ENCODE measurements at regions not wholly inside any gene's neighbourhood (a gene's known extent, or its start where the extent isn't known, plus 50 kb on each side); places are given as distances from the start of the nearest gene placed in this dataset.

DNA sequence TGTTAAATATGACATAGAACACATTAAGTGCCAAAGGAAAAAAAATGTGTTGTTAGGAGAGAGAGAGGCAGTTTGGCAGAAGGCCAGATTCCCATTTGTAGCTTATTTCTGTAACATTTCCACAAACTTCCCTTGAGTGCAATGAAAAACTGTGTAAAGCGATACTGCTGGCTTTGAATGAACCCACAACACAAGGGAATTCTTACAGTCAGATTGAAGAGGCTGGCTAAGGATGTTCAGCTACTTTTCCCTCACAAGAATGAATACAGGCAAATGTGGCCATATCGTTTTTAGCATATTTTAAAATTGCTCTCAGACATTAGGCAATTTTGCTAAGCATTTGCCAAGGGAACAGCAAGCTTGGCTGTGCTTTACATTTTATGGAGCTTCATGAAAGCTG lies 614.1 kb upstream of the FZD8 start:
- H3K9me3 ChIP-seq: no peaks in the 10 kb centered on the region
- H3K36me3 ChIP-seq: no peaks in the 10 kb centered on the region
- H3K4me1 ChIP-seq: no peaks in the 10 kb centered on the region
- no peak overlapping the region for H3K4me3 ChIP-seq
- H3K27ac ChIP-seq: no peak overlapping the region
- WGBS, 2 donors: 51 to 53% methylated on average over 2 of the region's 2 CpGs
- H3K27me3 ChIP-seq: no peaks in the 10 kb centered on the region
- DNase-seq (no peak), ATAC-seq (ENCODE audit: low FRiP score in 2 of 2) (peak in 1 of 2 donors; percentile 52)
- no peak for TF ChIP-seq EP300 (IDR thresholded peaks at IDR 0.05)
- TF ChIP-seq POLR2A (IDR thresholded peaks at IDR 0.05): no peak
- no peak for TF ChIP-seq POLR2AphosphoS5 (IDR thresholded peaks at IDR 0.05)
- TF ChIP-seq, protein P1, sequence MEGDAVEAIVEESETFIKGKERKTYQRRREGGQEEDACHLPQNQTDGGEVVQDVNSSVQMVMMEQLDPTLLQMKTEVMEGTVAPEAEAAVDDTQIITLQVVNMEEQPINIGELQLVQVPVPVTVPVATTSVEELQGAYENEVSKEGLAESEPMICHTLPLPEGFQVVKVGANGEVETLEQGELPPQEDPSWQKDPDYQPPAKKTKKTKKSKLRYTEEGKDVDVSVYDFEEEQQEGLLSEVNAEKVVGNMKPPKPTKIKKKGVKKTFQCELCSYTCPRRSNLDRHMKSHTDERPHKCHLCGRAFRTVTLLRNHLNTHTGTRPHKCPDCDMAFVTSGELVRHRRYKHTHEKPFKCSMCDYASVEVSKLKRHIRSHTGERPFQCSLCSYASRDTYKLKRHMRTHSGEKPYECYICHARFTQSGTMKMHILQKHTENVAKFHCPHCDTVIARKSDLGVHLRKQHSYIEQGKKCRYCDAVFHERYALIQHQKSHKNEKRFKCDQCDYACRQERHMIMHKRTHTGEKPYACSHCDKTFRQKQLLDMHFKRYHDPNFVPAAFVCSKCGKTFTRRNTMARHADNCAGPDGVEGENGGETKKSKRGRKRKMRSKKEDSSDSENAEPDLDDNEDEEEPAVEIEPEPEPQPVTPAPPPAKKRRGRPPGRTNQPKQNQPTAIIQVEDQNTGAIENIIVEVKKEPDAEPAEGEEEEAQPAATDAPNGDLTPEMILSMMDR (IDR thresholded peaks at IDR 0.05): no peak

DNA sequence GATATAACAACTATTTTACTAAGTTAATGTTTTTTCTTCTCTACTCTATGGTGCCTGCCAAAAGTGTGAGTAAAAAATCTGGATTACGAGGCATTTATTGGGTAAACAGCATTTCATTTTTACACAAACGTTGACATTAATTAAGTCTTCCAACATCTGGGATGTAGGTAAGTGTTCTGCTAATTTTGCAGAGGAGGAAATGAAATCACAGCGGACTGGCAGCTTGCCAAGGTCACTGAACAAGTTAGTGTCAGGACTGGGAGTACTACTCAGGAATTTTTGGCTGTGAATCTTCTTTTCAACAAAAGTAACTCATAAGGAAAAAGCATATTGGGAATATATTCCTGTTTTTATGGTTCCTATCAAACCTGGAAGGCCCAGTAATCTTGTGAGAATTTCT lies 612.1 kb upstream of the FZD8 start:
- no peak overlapping the region for H3K27ac ChIP-seq
- TF ChIP-seq POLR2A (IDR thresholded peaks at IDR 0.05): no peak
- no peak for TF ChIP-seq EP300 (IDR thresholded peaks at IDR 0.05)
- TF ChIP-seq, protein P1 (IDR thresholded peaks at IDR 0.05): no peak
- no peak overlapping the region for H3K4me3 ChIP-seq
- WGBS, 2 donors: 41 to 48% methylated on average over 3 of the region's 3 CpGs
- H3K9me3 ChIP-seq: no peaks in the 10 kb centered on the region
- no peaks in the 10 kb centered on the region for H3K27me3 ChIP-seq
- ATAC-seq (ENCODE audit: low FRiP score in 2 of 2): no peak
- H3K36me3 ChIP-seq: no peaks in the 10 kb centered on the region
- no peaks in the 10 kb centered on the region for H3K4me1 ChIP-seq
- DNase-seq: peak in 1 of 2 donors; percentile 22

DNA sequence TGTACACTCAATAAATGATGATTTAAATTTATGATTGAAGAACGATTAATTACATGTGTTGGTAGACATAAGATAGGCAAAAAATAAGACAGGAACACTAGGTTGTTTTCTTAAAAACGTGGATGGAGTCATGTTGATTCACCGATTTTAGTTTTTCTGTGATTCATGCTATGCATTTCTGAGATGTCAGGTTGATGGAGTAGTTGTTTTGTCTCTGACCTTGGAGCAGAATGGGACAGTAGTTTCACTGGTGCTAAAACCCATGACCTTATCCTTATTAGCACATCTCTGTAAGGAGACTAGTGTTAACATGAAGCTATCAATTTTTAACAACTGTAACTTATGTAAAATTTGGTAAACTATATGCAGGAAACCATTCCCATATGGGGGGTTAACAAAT lies 611.6 kb upstream of the FZD8 start:
- Histone ChIP-seq H3K27me3 (no peaks in the 10 kb centered on the region), H3K4me3 (no peak overlapping the region), H3K27ac (no peak overlapping the region), H3K4me1 (no peaks in the 10 kb centered on the region), H3K9me3 (no peaks in the 10 kb centered on the region), H3K36me3 (no peaks in the 10 kb centered on the region)
- TF ChIP-seq, protein P1 (IDR thresholded peaks at IDR 0.05): no peak
- TF ChIP-seq POLR2AphosphoS5 (IDR thresholded peaks at IDR 0.05) (no peak), EP300 (IDR thresholded peaks at IDR 0.05) (no peak)
- ATAC-seq (ENCODE audit: low FRiP score in 2 of 2) (no peak), DNase-seq (no peak)
- WGBS, 2 donors: 82 to 90% methylated on average over 3 of the region's 3 CpGs

DNA sequence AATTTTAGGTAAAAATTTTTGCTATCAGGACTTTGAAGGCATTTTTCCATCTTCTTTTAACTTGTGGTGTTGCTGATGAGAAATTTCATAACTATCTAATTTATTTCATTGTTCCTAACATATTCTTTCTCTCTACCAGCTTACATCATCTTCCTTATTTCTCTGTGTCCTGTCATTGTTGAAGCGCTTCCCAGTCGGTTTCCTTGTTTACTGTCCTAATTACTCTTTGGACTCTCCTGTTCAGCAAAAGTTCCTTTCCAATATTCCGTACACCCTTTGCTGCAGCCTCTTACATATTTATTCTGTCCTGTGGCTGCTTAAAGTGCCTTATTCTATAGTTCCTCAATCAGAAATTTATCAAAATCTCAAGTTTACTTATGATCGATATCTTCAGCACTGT lies 609.0 kb upstream of the FZD8 start:
- Histone ChIP-seq H3K27ac (no peak overlapping the region), H3K4me3 (no peak overlapping the region), H3K27me3 (no peaks in the 10 kb centered on the region), H3K9me3 (no peaks in the 10 kb centered on the region), H3K4me1 (no peaks in the 10 kb centered on the region), H3K36me3 (no peaks in the 10 kb centered on the region)
- DNase-seq (no peak), ATAC-seq (ENCODE audit: low FRiP score in 2 of 2) (no peak)
- 62 to 69% methylated on average over 4 of the region's 4 CpGs for WGBS, 2 donors
- TF ChIP-seq EP300 (IDR thresholded peaks at IDR 0.05): no peak
- TF ChIP-seq, protein P1 (IDR thresholded peaks at IDR 0.05): no peak
- no peak for TF ChIP-seq POLR2A (IDR thresholded peaks at IDR 0.05)

DNA sequence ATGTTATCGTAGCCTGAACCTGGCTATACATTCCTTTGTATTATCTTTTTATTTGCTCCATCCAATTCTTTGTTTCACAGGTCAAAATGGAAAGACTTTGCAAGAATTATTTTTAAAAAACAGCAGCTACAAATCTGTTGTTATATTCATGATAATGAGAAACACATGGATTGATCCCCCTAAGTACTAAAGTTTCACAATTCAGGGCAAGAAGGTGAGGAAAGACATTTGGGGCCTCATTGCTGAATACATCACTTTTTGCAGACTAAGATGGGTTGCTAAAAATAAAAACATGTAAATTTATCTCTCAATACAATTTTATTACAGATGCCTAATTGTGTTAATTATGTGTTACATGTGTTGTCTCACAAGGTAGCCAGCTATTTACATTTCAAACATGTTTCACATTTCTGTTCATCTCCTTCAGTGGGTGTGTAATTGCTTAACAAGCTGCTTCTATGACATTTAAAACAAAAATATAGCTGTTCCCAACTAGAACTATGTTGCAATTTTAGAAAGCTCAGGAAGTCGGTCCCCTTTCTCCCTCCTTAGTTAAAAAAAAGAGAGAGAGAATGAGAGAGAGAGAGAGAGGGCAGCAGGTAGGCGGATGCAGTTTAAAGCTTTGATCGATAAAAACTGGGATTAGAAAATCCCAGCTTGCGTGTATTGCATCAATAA lies 606.3 kb upstream of the FZD8 start:
- Histone ChIP-seq H3K36me3 (no peaks in the 10 kb centered on the region), H3K4me3 (no peak overlapping the region), H3K27ac (no peak overlapping the region), H3K9me3 (no peaks in the 10 kb centered on the region), H3K4me1 (no peaks in the 10 kb centered on the region), H3K27me3 (no peaks in the 10 kb centered on the region)
- ATAC-seq (ENCODE audit: low FRiP score in 2 of 2): no peak
- no peak for TF ChIP-seq POLR2AphosphoS5 (IDR thresholded peaks at IDR 0.05)
- no peak for TF ChIP-seq EP300 (IDR thresholded peaks at IDR 0.05)
- no peak for TF ChIP-seq POLR2A (IDR thresholded peaks at IDR 0.05)
- TF ChIP-seq, protein P1 (IDR thresholded peaks at IDR 0.05): no peak
- WGBS, 2 donors: 81 to 88% methylated on average over 5 of the region's 5 CpGs
- DNase-seq: no peak

Measured in upper lobe of left lung (tissue), 6 donors.